ENCODE measurements at regions not wholly inside any gene's neighbourhood (a gene's known extent, or its start where the extent isn't known, plus 50 kb on each side); places are given as distances from the start of the nearest gene placed in this dataset.

GRCh38 chr3:178223876-178224275 is 312.4 kb upstream of the KCNMB2 start:
- Histone ChIP-seq H3K27me3 (ENCODE audit: insufficient read depth, low read length, poor library complexity, severe bottlenecking) (peaks cover 4% of the 10 kb centered on the region), H3K4me1 (ENCODE audit: insufficient read depth, low read length) (no peaks in the 10 kb centered on the region), H3K27ac (ENCODE audit: low read depth, low read length) (no peak overlapping the region), H3K9me3 (ENCODE audit: low read length) (no peaks in the 10 kb centered on the region), H3K4me3 (ENCODE audit: low read length) (no peak overlapping the region), H3K36me3 (ENCODE audit: insufficient read depth, low read length) (no peaks in the 10 kb centered on the region)
- CTCF ChIA-PET: no interaction called here
- POLR2A ChIA-PET: no interaction called here
- DNase-seq: no peak
- H3K36me3 Mint-ChIP-seq: no peaks in the 10 kb centered on the region
- no peak overlapping the region for H3K27ac Mint-ChIP-seq
- H3K4me1 Mint-ChIP-seq: no peaks in the 10 kb centered on the region
- peaks cover 5 to 25% of the 10 kb centered on the region in 2 donors for H3K27me3 Mint-ChIP-seq
- H3K9me3 Mint-ChIP-seq: peaks cover 0 to 2% (median 0%) of the 10 kb centered on the region in 5 donors
- H3K4me3 Mint-ChIP-seq: no peak overlapping the region

GRCh38 chr3:178226094-178226493 is 310.1 kb upstream of the KCNMB2 start:
- ChIA-PET POLR2A (no interaction called here), CTCF (no interaction called here)
- Histone ChIP-seq H3K27me3 (ENCODE audit: insufficient read depth, low read length, poor library complexity, severe bottlenecking) (peaks cover 4% of the 10 kb centered on the region), H3K9me3 (ENCODE audit: low read length) (no peaks in the 10 kb centered on the region), H3K36me3 (ENCODE audit: insufficient read depth, low read length) (no peaks in the 10 kb centered on the region), H3K4me1 (ENCODE audit: insufficient read depth, low read length) (no peaks in the 10 kb centered on the region), H3K27ac (ENCODE audit: low read depth, low read length) (no peak overlapping the region), H3K4me3 (ENCODE audit: low read length) (no peak overlapping the region)
- no peaks in the 10 kb centered on the region for H3K4me1 Mint-ChIP-seq
- no peak for DNase-seq
- peaks cover 0 to 3% (median 0%) of the 10 kb centered on the region in 5 donors for H3K9me3 Mint-ChIP-seq
- H3K27ac Mint-ChIP-seq: no peak overlapping the region
- no peaks in the 10 kb centered on the region for H3K36me3 Mint-ChIP-seq
- H3K27me3 Mint-ChIP-seq: peaks cover 6 to 18% of the 10 kb centered on the region in 2 donors
- H3K4me3 Mint-ChIP-seq: no peak overlapping the region

GRCh38 chr3:178231645-178232044 is 304.6 kb upstream of the KCNMB2 start:
- H3K36me3 Mint-ChIP-seq: peaks cover 0 to 3% (median 1%) of the 10 kb centered on the region in 3 donors
- no peaks in the 10 kb centered on the region for H3K4me1 Mint-ChIP-seq
- no peak for DNase-seq
- ChIA-PET POLR2A (no interaction called here), CTCF (no interaction called here)
- no peak overlapping the region for H3K4me3 ChIP-seq (ENCODE audit: low read length)
- H3K27ac Mint-ChIP-seq: no peak overlapping the region
- no peak overlapping the region for H3K27ac ChIP-seq (ENCODE audit: low read depth, low read length)
- no peaks in the 10 kb centered on the region for H3K27me3 ChIP-seq (ENCODE audit: insufficient read depth, low read length, poor library complexity, severe bottlenecking)
- H3K4me1 ChIP-seq (ENCODE audit: insufficient read depth, low read length): no peaks in the 10 kb centered on the region
- H3K36me3 ChIP-seq (ENCODE audit: insufficient read depth, low read length): no peaks in the 10 kb centered on the region
- H3K9me3 Mint-ChIP-seq: peaks cover 0 to 3% (median 0%) of the 10 kb centered on the region in 5 donors
- peaks cover 2 to 11% of the 10 kb centered on the region in 2 donors for H3K27me3 Mint-ChIP-seq
- no peaks in the 10 kb centered on the region for H3K9me3 ChIP-seq (ENCODE audit: low read length)
- no peak overlapping the region for H3K4me3 Mint-ChIP-seq

GRCh38 chr3:178233371-178234071 is 302.7 kb upstream of the KCNMB2 start:
- no peak for DNase-seq
- Histone ChIP-seq H3K4me1 (ENCODE audit: insufficient read depth, low read length) (no peaks in the 10 kb centered on the region), H3K27me3 (ENCODE audit: insufficient read depth, low read length, poor library complexity, severe bottlenecking) (no peaks in the 10 kb centered on the region), H3K9me3 (ENCODE audit: low read length) (no peaks in the 10 kb centered on the region), H3K27ac (ENCODE audit: low read depth, low read length) (no peak overlapping the region), H3K36me3 (ENCODE audit: insufficient read depth, low read length) (no peaks in the 10 kb centered on the region), H3K4me3 (ENCODE audit: low read length) (no peak overlapping the region)
- CTCF ChIA-PET: no interaction called here
- Mint-ChIP-seq H3K4me1 (no peaks in the 10 kb centered on the region), H3K36me3 (peaks cover 0 to 3% (median 1%) of the 10 kb centered on the region in 3 donors), H3K9me3 (peaks cover 0 to 3% (median 0%) of the 10 kb centered on the region in 5 donors), H3K27ac (no peak overlapping the region), H3K27me3 (peaks cover 2 to 15% of the 10 kb centered on the region in 2 donors), H3K4me3 (no peak overlapping the region)
- POLR2A ChIA-PET: no interaction called here

- Histone ChIP-seq H3K36me3 (ENCODE audit: insufficient read depth, low read length) (no peaks in the 10 kb centered on the region), H3K9me3 (ENCODE audit: low read length) (no peaks in the 10 kb centered on the region), H3K27me3 (ENCODE audit: insufficient read depth, low read length, poor library complexity, severe bottlenecking) (no peaks in the 10 kb centered on the region), H3K4me3 (ENCODE audit: low read length) (no peak overlapping the region), H3K27ac (ENCODE audit: low read depth, low read length) (no peak overlapping the region), H3K4me1 (ENCODE audit: insufficient read depth, low read length) (no peaks in the 10 kb centered on the region)
- Mint-ChIP-seq H3K9me3 (peaks cover 2 to 9% (median 4%) of the 10 kb centered on the region in 5 donors), H3K36me3 (peaks cover 0 to 3% (median 0%) of the 10 kb centered on the region in 3 donors), H3K4me1 (no peaks in the 10 kb centered on the region), H3K27me3 (peaks cover 1 to 11% of the 10 kb centered on the region in 2 donors), H3K27ac (no peak overlapping the region), H3K4me3 (no peak overlapping the region)
- ChIA-PET POLR2A (no interaction called here), CTCF (no interaction called here)
- no peak for DNase-seq
Measured at GRCh38 chr3:178236555-178237277, 299.5 kb upstream of the KCNMB2 start.

GRCh38 chr3:178238179-178238578 is 298.1 kb upstream of the KCNMB2 start:
- Mint-ChIP-seq H3K4me3 (no peak overlapping the region), H3K9me3 (peaks cover 2 to 9% (median 4%) of the 10 kb centered on the region in 5 donors), H3K27me3 (peaks cover 1 to 7% of the 10 kb centered on the region in 2 donors), H3K36me3 (peaks cover 0 to 3% (median 0%) of the 10 kb centered on the region in 3 donors), H3K27ac (no peak overlapping the region), H3K4me1 (no peaks in the 10 kb centered on the region)
- Histone ChIP-seq H3K27me3 (ENCODE audit: insufficient read depth, low read length, poor library complexity, severe bottlenecking) (no peaks in the 10 kb centered on the region), H3K4me1 (ENCODE audit: insufficient read depth, low read length) (no peaks in the 10 kb centered on the region), H3K36me3 (ENCODE audit: insufficient read depth, low read length) (no peaks in the 10 kb centered on the region), H3K4me3 (ENCODE audit: low read length) (no peak overlapping the region), H3K9me3 (ENCODE audit: low read length) (no peaks in the 10 kb centered on the region), H3K27ac (ENCODE audit: low read depth, low read length) (no peak overlapping the region)
- DNase-seq: no peak
- POLR2A ChIA-PET: no interaction called here
- CTCF ChIA-PET: no interaction called here

GRCh38 chr3:178244733-178245709 is 291.2 kb upstream of the KCNMB2 start:
- no peaks in the 10 kb centered on the region for H3K27me3 ChIP-seq (ENCODE audit: insufficient read depth, low read length, poor library complexity, severe bottlenecking)
- Mint-ChIP-seq H3K27ac (no peak overlapping the region), H3K4me1 (no peaks in the 10 kb centered on the region), H3K36me3 (peaks cover 0 to 2% (median 0%) of the 10 kb centered on the region in 3 donors), H3K9me3 (peaks cover 2 to 9% (median 4%) of the 10 kb centered on the region in 5 donors), H3K4me3 (no peak overlapping the region), H3K27me3 (peaks cover 3 to 7% of the 10 kb centered on the region in 2 donors)
- ChIA-PET POLR2A (no interaction called here), CTCF (no interaction called here)
- H3K36me3 ChIP-seq (ENCODE audit: insufficient read depth, low read length): no peaks in the 10 kb centered on the region
- no peak overlapping the region for H3K4me3 ChIP-seq (ENCODE audit: low read length)
- no peak overlapping the region for H3K27ac ChIP-seq (ENCODE audit: low read depth, low read length)
- no peak for DNase-seq
- no peaks in the 10 kb centered on the region for H3K4me1 ChIP-seq (ENCODE audit: insufficient read depth, low read length)
- H3K9me3 ChIP-seq (ENCODE audit: low read length): no peaks in the 10 kb centered on the region

All from CD8-positive, alpha-beta memory T cell (primary cell).